WTC11 (cell line): ENCODE measurements at regions not wholly inside any gene's neighbourhood (a gene's known extent, or its start where the extent isn't known, plus 50 kb on each side); places are given as distances from the start of the nearest gene placed in this dataset.

ENCODE experiments used
- FOXJ3 ChIP-seq: sonication (generic); formaldehyde crosslinking; IDR thresholded peaks from 2 replicates; pipeline ENCODE4 v1.9.0; 2021; ENCODE audit warnings: missing genetic modification reagents, mild to moderate bottlenecking, borderline replicate concordance
- NFE2L1 ChIP-seq: sonication (generic); formaldehyde crosslinking; IDR thresholded peaks from 2 replicates; pipeline ENCODE4 v1.8.1; 2023; ENCODE audit warnings: missing genetic modification reagents
- TP53 ChIP-seq: sonication (generic); formaldehyde crosslinking; IDR thresholded peaks from 2 replicates; pipeline ENCODE4 v1.8.1; 2023; ENCODE audit warnings: mild to moderate bottlenecking, missing genetic modification reagents
- ZNF263 ChIP-seq: sonication (generic); formaldehyde crosslinking; IDR thresholded peaks from 2 replicates; pipeline ENCODE4 v1.8.1; 2022; ENCODE audit warnings: low read depth, mild to moderate bottlenecking, moderate library complexity, missing genetic modification reagents
- TF ChIP-seq, protein P1 (sequence below): fragments of 200-600 bp; IDR thresholded peaks from 2 replicates; pipeline ENCODE4 v1.8.0; 2022; ENCODE audit warnings: antibody characterized with exemption
- TF ChIP-seq, protein P2 (sequence below): sonication (generic); formaldehyde crosslinking; IDR thresholded peaks from 2 replicates; pipeline ENCODE4 v1.8.1; 2023; ENCODE audit warnings: mild to moderate bottlenecking, missing genetic modification reagents, moderate library complexity

DNA sequence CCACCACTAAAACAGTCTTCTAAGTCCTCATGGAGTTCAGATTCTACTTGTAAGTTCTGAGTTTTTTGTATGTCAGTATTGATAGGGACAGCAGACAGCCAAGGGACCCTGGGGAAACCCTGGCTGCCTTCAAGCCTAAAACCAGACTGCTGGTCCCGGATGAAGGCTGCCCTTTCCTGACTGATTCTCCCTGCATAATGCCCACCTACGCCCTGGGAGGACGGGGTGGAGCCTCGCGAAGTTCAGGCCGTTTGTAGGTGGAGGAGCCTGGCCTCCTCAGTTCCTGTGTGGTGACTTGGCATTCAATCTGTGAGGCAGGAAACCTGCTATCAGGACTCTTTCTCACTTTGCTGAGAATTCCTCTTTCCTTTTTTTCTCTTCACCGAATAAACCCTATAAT, 120.3 kb upstream of the LGSN start:
- TF ChIP-seq, protein P1, sequence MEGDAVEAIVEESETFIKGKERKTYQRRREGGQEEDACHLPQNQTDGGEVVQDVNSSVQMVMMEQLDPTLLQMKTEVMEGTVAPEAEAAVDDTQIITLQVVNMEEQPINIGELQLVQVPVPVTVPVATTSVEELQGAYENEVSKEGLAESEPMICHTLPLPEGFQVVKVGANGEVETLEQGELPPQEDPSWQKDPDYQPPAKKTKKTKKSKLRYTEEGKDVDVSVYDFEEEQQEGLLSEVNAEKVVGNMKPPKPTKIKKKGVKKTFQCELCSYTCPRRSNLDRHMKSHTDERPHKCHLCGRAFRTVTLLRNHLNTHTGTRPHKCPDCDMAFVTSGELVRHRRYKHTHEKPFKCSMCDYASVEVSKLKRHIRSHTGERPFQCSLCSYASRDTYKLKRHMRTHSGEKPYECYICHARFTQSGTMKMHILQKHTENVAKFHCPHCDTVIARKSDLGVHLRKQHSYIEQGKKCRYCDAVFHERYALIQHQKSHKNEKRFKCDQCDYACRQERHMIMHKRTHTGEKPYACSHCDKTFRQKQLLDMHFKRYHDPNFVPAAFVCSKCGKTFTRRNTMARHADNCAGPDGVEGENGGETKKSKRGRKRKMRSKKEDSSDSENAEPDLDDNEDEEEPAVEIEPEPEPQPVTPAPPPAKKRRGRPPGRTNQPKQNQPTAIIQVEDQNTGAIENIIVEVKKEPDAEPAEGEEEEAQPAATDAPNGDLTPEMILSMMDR: no peak
- TF ChIP-seq NFE2L1 (no peak), FOXJ3 (CRISPR knock-in tag) (no peak), TP53 (CRISPR knock-in tag) (no peak), ZNF263 (CRISPR knock-in tag) (no peak)
- TF ChIP-seq, protein P2, sequence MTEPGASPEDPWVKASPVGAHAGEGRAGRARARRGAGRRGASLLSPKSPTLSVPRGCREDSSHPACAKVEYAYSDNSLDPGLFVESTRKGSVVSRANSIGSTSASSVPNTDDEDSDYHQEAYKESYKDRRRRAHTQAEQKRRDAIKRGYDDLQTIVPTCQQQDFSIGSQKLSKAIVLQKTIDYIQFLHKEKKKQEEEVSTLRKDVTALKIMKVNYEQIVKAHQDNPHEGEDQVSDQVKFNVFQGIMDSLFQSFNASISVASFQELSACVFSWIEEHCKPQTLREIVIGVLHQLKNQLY (CRISPR knock-in tag): no peak
